ENCODE measurements at regions not wholly inside any gene's neighbourhood (a gene's known extent, or its start where the extent isn't known, plus 50 kb on each side); places are given as distances from the start of the nearest gene placed in this dataset.

DNA sequence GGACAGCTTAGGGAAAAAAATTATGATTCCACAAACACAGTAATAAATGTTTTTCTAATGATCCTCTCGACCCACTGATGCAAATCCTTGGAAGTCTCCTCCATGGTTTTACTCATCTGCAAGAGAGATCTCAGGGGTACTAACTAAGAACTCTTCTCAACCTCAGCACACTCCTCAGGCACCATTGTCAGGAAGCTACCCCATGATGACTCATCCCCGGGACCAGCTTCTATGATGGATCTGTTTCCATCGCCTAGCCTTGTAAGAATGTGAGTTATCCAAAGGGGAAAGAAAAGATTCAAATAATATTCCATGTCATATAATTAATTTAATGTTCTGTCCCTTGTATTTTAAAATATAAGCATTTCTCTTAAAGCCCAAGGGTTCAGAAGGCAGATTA is 816.1 kb upstream of the IGFBP7 start:
- TF ChIP-seq, protein P1, sequence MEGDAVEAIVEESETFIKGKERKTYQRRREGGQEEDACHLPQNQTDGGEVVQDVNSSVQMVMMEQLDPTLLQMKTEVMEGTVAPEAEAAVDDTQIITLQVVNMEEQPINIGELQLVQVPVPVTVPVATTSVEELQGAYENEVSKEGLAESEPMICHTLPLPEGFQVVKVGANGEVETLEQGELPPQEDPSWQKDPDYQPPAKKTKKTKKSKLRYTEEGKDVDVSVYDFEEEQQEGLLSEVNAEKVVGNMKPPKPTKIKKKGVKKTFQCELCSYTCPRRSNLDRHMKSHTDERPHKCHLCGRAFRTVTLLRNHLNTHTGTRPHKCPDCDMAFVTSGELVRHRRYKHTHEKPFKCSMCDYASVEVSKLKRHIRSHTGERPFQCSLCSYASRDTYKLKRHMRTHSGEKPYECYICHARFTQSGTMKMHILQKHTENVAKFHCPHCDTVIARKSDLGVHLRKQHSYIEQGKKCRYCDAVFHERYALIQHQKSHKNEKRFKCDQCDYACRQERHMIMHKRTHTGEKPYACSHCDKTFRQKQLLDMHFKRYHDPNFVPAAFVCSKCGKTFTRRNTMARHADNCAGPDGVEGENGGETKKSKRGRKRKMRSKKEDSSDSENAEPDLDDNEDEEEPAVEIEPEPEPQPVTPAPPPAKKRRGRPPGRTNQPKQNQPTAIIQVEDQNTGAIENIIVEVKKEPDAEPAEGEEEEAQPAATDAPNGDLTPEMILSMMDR (IDR thresholded peaks at IDR 0.05; ENCODE audit: low read depth, low read length, missing control alignments), result no peak
- H3K4me3 ChIP-seq (ENCODE audit: low read depth, low read length), result no peak overlapping the region
- DNase-seq (ENCODE audit: low read depth), result no peak
- in situ Hi-C loops (cut with HindIII; ENCODE audit: low sequenced_read_pairs), result no loop called here

DNA sequence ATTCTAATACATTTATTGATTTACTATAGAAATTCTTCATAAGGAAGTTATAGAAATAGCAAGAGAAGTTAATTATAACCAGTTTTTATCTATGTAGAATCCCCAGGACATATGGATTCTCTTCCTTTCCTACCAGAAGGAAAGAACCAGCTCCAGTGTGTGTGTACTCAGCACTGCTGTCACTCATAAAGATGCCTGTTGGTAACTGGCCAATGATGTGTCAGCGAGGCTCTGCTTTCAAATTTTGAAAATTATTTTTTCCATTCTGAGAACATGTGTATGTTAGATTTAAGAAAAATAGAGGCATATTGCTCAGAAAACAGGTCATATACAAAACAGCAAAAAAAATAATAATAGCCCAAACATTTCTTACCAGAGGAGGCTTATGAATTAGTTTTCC is 814.8 kb upstream of the IGFBP7 start:
- no peak overlapping the region for H3K4me3 ChIP-seq (ENCODE audit: low read depth, low read length)
- in situ Hi-C loops (cut with HindIII; ENCODE audit: low sequenced_read_pairs), result no loop called here
- TF ChIP-seq, protein P1 (IDR thresholded peaks at IDR 0.05; ENCODE audit: low read depth, low read length, missing control alignments), result no peak
- DNase-seq (ENCODE audit: low read depth), result no peak

DNA sequence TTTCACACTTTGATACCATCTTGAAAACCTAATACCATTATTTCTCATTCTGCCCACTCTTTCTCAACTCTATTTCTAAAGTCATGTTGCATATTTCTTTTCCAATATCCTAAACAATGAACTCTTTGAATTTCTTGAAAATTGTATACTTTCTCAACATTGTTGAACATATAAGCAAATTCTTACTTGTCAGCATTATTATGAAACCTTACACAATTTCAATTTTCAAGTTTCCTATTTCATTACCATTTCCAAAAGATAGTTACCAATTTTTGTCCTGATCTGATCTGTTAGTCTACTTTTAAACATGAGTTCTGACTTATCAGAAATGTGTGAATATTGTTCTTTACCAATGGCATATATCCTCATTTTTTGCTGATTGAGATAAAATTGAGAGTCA is 806.3 kb upstream of the IGFBP7 start:
- H3K4me3 ChIP-seq (ENCODE audit: low read depth, low read length), result no peak overlapping the region
- no peak for DNase-seq (ENCODE audit: low read depth)
- in situ Hi-C loops (cut with HindIII; ENCODE audit: low sequenced_read_pairs), result no loop called here
- TF ChIP-seq, protein P1 (IDR thresholded peaks at IDR 0.05; ENCODE audit: low read depth, low read length, missing control alignments), result no peak

DNA sequence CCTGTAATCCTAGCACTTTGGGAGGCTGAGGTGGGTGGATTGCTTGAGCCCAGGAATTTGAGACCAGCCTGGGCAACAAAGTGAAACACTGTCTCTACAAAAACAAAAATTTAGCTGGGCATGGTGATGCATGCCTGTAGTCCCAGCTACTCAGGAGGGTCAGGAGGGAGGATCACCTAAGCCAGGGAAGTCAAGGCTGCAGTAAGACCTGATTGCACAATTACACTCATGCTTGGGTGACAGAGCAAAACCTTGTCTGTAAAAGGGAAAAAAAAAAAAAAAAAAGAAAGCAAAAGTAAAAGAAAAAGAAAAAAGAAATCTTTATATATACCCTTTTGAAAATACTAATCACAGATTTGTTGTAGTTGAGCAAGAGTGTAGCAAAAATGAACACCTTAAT is 801.0 kb upstream of the IGFBP7 start:
- TF ChIP-seq, protein P1 (IDR thresholded peaks at IDR 0.05; ENCODE audit: low read depth, low read length, missing control alignments), result no peak
- in situ Hi-C loops (cut with HindIII; ENCODE audit: low sequenced_read_pairs), result no loop called here
- DNase-seq (ENCODE audit: low read depth), result no peak

DNA sequence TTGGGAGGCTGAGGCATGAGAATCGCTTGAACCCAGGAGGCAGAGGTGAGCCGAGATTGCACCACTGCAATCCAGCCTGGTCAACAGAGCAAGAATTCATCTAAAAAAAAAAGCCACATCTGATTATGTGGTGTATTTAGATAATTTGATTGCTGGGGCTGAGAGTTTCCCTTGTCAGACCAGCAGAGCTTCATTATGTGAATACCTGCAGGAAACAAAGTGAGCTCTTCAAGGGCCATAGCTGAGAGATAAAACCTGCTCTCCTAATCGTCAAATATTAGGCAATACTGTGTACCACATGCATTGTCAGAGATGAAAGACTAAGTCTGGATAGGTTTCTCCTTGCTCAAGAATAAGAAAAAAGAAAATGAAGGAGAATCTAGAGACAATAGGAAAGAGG is 800.0 kb upstream of the IGFBP7 start:
- no peak for DNase-seq (ENCODE audit: low read depth)
- TF ChIP-seq, protein P1 (IDR thresholded peaks at IDR 0.05; ENCODE audit: low read depth, low read length, missing control alignments), result no peak
- in situ Hi-C loops (cut with HindIII; ENCODE audit: low sequenced_read_pairs), result no loop called here

More for the DNA sequence above, 801.0 kb upstream of the IGFBP7 start:
- H3K4me3 ChIP-seq (ENCODE audit: low read depth, low read length), result no peak overlapping the region

DNA sequence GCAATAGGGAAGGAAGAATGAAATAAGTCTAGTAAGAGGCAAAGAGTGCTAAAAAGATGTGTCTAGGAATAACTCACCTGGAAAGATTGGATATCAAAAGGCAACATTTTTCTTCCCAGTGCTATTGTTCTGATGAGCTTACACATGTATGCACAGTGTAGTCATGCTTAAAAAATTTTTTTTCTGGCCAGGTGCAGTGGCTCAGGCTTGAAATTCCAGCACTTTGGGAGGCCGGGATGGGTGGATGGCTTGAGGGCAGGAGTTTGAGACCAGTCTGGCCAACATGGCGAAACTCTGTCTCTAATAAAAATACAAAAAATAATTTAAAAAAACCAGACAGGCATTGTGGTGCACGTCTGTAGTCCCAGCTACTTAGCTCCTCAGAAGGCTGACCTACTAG is 795.8 kb upstream of the IGFBP7 start:
- in situ Hi-C loops (cut with HindIII; ENCODE audit: low sequenced_read_pairs), result no loop called here
- H3K4me3 ChIP-seq (ENCODE audit: low read depth, low read length), result no peak overlapping the region
- no peak for DNase-seq (ENCODE audit: low read depth)
- TF ChIP-seq, protein P1 (IDR thresholded peaks at IDR 0.05; ENCODE audit: low read depth, low read length, missing control alignments), result no peak

More for the DNA sequence above, 800.0 kb upstream of the IGFBP7 start:
- no peak overlapping the region for H3K4me3 ChIP-seq (ENCODE audit: low read depth, low read length)

DNA sequence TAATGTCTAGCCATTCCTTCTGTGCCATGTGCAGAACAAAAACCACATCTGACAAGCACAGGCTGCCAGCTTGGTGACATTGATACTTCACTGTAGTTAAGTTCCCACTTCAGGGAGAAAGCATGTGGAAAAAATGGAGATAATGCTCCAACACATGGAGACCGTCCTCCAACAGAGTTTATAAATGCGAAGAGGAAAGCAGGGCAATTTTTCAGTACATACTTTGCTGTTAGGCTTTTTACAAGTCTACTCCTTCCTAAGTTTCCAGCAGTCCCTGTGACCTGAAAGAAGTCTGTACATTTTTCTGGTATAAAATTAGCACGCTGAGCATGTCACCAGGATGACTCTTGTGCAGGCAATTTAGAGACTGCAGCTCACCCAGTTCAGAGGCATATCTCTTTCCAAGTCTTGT is 766.9 kb upstream of the IGFBP7 start:
- in situ Hi-C loops (cut with HindIII; ENCODE audit: low sequenced_read_pairs), result no loop called here
- no peak for DNase-seq (ENCODE audit: low read depth)
- TF ChIP-seq, protein P1 (IDR thresholded peaks at IDR 0.05; ENCODE audit: low read depth, low read length, missing control alignments), result no peak
- H3K4me3 ChIP-seq (ENCODE audit: low read depth, low read length), result no peak overlapping the region
